CD4-positive, alpha-beta T cell treated with Interferon gamma for 1 hour (primary cell): ENCODE measurements at regions not wholly inside any gene's neighbourhood (a gene's known extent, or its start where the extent isn't known, plus 50 kb on each side); places are given as distances from the start of the nearest gene placed in this dataset.

Source experiments
- DNase-seq: peaks from one replicate; pipeline ENCODE4 v3.0.0-alpha.2; 2020

GRCh38 chr15:53397041-53397616 lies 362.3 kb downstream of the WDR72 start:
- no peak for DNase-seq

DNA sequence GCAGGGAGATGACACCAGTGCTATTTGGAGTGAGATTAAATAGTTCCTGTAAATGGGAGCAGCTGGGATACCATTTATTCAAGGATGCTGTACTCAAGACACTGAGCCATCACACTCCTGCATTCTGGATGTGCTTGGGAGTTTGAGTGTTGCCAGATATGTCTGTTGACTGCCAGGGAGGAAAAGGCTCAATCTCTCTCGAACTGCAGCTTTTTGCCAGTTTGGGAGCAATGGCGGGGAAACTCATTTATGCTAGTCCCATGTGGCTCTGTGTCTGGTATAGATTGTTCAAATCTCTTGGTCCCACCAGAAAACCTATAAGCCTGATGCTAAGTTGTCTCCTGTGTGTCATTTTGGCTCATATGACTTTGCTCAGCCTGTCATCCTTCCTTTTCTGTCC lies 363.6 kb downstream of the WDR72 start:
- no peak for DNase-seq

DNA sequence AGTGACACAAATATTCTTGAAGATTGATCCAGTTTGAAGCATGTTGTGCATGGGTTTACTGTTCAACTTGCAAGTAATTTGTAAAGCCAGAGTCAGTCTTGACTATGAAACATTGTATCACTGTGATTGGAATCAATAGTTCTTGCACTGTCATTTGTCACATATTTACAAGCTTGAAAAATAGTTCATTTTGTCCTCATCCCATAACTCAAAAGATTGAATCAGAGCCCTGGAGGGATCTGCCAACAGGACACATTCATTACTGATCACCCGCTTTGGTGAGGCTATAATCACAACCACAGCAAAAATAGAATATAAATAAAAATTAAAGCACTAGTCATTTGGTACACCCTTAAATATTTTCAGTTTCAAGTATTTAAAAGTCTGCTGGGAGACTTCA lies 368.9 kb downstream of the WDR72 start:
- no peak for DNase-seq

GRCh38 chr15:53389271-53390037 lies 370.0 kb downstream of the WDR72 start:
- no peak for DNase-seq

DNA sequence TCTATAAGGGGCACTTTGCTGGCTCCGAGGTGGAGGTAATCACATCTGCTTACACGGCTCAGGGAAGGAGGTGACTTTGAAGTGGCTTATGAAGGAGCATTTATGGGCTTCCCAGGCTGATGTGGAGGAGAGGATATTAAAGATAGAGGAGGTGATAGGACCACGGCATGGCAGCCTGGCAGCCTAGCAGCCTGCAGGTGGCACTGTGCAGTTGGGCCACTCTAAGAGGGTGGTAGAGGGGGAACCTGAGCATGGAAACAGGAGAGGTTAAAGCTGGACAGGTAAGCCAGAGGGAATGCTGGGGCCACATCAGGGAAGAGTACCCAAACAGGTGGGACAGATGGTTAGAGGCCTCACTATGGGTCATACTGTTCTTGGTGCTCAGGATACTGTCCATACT lies 375.0 kb downstream of the WDR72 start:
- no peak for DNase-seq

GRCh38 chr15:53378096-53378800 lies 381.2 kb downstream of the WDR72 start:
- DNase-seq: no peak

- DNase-seq: no peak
Measured at GRCh38 chr15:53367740-53368139, 391.7 kb downstream of the WDR72 start.

DNA sequence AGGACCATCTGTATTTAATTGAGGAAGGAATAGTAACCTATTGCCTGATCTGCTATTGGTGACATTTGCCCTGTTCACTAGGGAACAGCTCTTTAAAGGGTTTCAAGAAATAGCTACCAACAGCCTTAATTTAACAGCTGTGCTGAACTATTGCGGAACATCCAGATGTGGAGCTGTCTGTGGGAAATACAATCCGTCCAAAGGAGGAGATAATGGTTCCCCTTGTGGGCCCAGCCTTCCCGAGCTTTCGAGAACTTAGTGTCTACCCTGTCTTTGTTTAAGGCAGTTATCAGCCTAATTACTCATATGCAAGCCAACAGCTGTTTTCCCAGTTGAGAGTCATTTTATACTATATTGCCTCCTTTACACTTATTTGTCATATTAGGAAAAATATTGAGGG lies 398.6 kb downstream of the WDR72 start:
- DNase-seq: no peak

GRCh38 chr15:53359038-53359437 lies 400.4 kb downstream of the WDR72 start:
- no peak for DNase-seq

DNA sequence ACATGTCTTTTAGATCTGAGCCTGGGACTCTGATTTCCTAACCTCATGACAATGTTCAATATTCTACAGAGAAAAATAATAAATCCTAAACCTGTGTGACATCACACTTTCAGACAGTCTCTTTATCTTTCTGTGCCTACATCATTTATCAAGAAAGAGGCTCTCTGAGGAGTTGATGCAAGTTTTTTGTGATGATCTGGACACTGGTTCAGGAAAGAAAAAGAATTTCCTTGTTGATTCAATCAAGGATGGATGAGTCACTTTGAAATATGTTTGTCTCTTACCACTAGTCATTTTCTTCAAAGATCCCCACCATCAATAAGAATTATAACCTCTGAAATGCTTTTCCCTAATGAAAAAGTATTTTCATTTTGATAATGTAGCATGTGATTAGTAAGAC lies 404.6 kb downstream of the WDR72 start:
- DNase-seq: no peak

DNA sequence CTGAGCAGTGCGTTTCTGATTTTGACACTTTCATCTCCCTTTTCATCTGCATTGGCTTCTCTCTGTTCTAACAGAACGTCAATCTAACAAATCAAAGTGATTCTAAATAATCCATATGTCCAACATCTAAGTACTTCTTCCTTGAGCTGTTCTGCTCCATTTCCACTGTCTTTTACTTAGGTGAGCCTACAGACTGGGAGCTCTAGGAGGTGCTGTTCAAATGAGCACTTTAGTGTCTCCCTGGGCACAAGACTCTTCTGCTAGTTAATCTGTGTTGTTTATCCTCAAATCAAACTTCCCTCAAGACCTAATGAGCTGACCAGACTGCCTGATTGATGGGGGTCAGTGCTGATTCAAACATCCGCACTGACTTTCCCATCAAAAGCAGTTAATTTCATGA lies 408.1 kb downstream of the WDR72 start:
- no peak for DNase-seq

DNA sequence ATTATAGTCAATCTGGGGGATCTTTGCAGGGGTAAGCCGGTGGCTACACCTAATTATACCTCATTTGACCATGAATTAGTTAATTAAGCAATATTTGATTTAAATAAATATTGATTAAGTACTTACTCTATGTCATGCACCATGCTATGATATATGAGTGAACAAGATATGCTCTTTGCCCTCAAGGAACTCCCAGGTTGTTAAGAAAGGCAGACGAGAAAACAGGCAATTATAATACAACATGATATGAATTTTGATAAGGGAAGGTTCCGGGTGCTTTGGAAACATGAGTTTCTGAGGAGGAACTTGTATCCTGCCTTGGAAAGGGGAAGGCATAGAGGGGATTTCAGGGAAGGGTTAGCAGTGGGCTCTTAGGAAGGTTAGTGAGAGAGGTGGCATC lies 412.9 kb downstream of the WDR72 start:
- no peak for DNase-seq

GRCh38 chr15:53331328-53332190 lies 427.9 kb downstream of the WDR72 start:
- DNase-seq: no peak

DNA sequence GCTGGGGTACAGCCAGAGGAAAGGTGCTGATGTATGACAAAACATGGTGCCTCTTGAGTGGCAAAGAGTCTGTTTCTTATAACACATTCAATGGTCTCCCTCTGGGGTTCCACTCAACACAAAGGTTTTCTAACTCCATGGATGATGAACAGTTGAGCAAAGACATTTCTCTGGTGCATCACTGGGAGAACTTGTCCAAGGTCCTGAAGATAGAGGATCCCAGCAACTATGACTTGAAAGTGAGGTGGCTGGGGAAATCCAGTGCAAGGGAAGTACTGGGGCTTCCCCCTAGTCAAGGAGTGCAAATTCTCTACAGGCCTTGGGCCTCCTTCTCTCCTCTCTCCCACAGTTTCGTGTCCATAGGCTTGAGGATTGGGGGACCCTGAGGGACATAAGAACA lies 431.1 kb downstream of the WDR72 start:
- no peak for DNase-seq

DNA sequence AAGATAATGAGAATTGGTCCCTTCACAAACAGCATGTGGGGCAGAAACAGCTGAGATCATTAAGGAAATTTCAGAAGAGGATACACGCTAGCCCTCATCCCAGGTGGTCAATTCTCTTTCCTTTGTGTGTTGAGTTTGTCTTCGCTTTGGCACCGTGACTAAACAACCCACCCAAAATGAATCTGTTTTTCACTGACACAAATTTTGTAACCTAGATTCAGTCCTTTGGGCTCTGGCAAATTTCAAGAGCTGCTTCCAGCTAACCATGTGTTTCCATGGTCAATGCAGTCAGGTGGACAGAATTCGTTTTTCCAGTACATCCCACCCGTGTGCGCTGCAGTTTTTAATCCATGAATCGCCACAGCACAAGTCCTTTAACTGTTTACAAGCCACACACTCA lies 435.4 kb downstream of the WDR72 start:
- no peak for DNase-seq

DNA sequence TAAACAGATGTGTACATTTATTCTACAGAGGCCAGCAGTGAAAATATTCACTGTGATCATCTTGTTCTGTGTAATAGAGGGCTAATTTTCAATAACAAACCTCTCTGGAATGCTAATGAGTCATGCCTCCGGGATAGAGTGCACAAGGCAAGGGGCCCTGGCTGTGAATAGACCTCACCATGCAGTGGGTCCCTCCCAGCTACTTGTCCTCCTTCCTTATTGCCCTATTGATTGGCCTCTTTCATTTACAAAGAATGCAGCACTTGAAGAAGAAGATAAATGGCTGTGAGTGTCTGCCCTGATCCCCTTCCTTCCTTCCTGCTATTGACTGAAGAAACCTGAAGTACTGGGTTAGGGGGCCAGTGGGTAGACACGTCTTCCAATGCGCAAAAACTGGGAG lies 436.3 kb downstream of the WDR72 start:
- no peak for DNase-seq

DNA sequence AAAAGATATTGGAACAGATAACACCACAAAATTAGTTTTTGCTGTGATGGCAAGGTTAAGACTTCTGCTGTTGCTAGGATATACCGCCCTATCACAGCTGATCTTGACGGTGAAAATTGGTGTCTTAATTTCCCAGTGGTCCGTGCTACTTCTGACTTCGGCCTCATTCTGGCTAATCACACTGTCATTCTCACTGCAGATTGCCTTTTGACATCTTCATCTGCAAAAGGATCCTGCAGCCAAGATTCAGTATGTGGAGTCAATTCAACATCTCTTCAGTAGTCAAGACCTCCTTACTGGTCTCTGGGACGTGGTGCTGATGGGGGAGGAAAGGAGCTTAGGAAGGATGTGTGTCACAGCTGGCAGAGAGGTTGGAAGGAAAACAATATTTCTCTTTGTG lies 438.6 kb downstream of the WDR72 start:
- DNase-seq: no peak

GRCh38 chr15:53312707-53313106 lies 446.8 kb downstream of the WDR72 start:
- no peak for DNase-seq

DNA sequence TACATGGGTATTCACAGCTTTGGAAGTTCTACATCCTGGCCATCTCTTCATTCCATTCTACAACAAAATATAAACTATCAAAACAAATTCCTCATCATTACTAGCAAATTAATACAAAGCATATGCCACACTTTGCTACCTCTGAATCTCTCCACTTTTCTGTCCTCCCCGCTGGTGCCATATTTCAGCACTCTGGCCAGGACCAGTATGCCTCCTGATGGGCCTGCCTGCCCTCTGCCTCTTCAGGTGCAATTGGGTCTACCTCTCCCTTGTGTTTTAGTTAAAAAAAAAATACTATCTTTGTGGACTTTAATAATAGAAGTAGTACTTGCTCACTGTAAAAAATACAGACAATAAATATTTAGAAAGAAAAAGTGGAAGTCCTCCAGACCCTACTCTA lies 448.8 kb downstream of the WDR72 start:
- no peak for DNase-seq

- no peak for DNase-seq
Measured at GRCh38 chr15:53307952-53308624, 451.4 kb downstream of the WDR72 start.

- no peak for DNase-seq
Measured at GRCh38 chr15:53305554-53305953, 453.9 kb downstream of the WDR72 start.

DNA sequence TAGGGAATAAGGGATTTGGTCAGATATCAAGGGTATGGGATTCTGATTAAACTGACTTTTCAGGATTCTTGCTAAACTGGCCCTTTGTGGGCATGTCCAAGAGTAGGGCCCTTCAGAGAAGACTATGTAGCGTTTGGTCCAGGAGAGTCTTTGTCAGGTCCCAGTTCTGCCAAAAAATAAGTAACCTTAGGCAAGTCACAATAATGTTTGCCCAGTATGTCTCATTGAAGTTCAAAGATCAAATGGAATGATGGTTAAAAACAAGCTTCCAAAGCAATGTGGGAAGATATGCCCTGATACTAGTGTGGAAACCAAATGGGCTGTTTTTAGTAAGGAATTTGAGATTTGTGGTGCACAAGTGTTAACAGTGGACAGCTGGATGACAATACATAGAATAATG lies 454.4 kb downstream of the WDR72 start:
- DNase-seq: no peak

DNA sequence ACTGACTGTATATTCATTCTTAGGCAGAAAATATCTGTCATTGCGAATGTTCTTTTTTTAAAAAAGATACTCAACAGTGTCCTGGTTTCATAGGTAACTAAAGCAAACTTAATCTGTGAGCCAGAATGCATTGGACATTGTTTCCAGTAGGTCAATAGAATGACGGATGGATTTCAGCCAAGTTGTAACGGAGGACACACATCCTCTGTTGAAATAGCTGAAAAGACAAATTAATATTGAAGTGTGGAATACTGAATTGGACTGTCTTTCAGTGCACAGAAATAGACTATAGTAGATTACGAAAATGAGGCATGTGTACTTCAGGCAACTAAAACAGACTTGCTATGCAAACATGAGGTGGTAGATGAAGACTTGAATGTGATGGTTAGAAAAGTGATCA lies 461.6 kb downstream of the WDR72 start:
- no peak for DNase-seq
